AG09319 (cell line): ENCODE measurements at regions not wholly inside any gene's neighbourhood (a gene's known extent, or its start where the extent isn't known, plus 50 kb on each side); places are given as distances from the start of the nearest gene placed in this dataset.

Experiments
- DNase-seq: peaks from one replicate; pipeline ENCODE4 v3.0.0-alpha.2; 2010; ENCODE audit warnings: low read depth; ENCODE audit errors: extremely low read depth
- CTCF ChIP-seq: IDR thresholded peaks from 2 replicates; pipeline ENCODE4 v1.5.1; 2011; ENCODE audit warnings: low read depth, mild to moderate bottlenecking, inconsistent platforms, low read length, moderate library complexity

- no peak for TF ChIP-seq CTCF
- DNase-seq = no peak
Measured at GRCh38 chr6:113574147-113574546, 283.0 kb upstream of the MARCKS start.

- TF ChIP-seq CTCF = no peak
- DNase-seq = no peak
Measured at GRCh38 chr6:113576310-113576709, 280.8 kb upstream of the MARCKS start.

- no peak for TF ChIP-seq CTCF
- no peak for DNase-seq
Measured at GRCh38 chr6:113578691-113579090, 278.5 kb upstream of the MARCKS start.

- TF ChIP-seq CTCF = no peak
- no peak for DNase-seq
Measured at GRCh38 chr6:113584767-113585166, 272.4 kb upstream of the MARCKS start.

GRCh38 chr6:113585246-113585645 lies 271.9 kb upstream of the MARCKS start:
- no peak for TF ChIP-seq CTCF
- no peak for DNase-seq

- no peak for TF ChIP-seq CTCF
- DNase-seq = no peak
Measured at GRCh38 chr6:113586413-113587077, 270.6 kb upstream of the MARCKS start.

GRCh38 chr6:113587078-113587699 lies 270.0 kb upstream of the MARCKS start:
- DNase-seq = no peak

More at GRCh38 chr6:113587078-113587699, 270.0 kb upstream of the MARCKS start:
- no peak for TF ChIP-seq CTCF
